HL-60 (cell line): ENCODE measurements at regions not wholly inside any gene's neighbourhood (a gene's known extent, or its start where the extent isn't known, plus 50 kb on each side); places are given as distances from the start of the nearest gene placed in this dataset.

Experiments
- GABPA ChIP-seq: IDR thresholded peaks from 2 replicates; pipeline ENCODE4 v1.6.1; 2012; ENCODE audit warnings: low read depth
- POLR2AphosphoS5 ChIP-seq: IDR thresholded peaks from 2 replicates; pipeline ENCODE4 v1.6.1; 2012; ENCODE audit warnings: low read depth
- SPI1 ChIP-seq: IDR thresholded peaks from 2 replicates; pipeline ENCODE4 v1.6.1; 2012; ENCODE audit warnings: low read depth, mild to moderate bottlenecking, borderline replicate concordance
- TF ChIP-seq, protein P1 (sequence below): IDR thresholded peaks from one replicate; pipeline ENCODE4 v1.5.1; 2011; ENCODE audit warnings: low read length, control low read depth, inconsistent platforms; ENCODE audit not compliant: insufficient read depth

GRCh38 chr14:101330416-101331140 is 230.7 kb upstream of the DIO3 start:
- TF ChIP-seq, protein P1, sequence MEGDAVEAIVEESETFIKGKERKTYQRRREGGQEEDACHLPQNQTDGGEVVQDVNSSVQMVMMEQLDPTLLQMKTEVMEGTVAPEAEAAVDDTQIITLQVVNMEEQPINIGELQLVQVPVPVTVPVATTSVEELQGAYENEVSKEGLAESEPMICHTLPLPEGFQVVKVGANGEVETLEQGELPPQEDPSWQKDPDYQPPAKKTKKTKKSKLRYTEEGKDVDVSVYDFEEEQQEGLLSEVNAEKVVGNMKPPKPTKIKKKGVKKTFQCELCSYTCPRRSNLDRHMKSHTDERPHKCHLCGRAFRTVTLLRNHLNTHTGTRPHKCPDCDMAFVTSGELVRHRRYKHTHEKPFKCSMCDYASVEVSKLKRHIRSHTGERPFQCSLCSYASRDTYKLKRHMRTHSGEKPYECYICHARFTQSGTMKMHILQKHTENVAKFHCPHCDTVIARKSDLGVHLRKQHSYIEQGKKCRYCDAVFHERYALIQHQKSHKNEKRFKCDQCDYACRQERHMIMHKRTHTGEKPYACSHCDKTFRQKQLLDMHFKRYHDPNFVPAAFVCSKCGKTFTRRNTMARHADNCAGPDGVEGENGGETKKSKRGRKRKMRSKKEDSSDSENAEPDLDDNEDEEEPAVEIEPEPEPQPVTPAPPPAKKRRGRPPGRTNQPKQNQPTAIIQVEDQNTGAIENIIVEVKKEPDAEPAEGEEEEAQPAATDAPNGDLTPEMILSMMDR, result no peak
- TF ChIP-seq POLR2AphosphoS5, result no peak
- no peak for TF ChIP-seq SPI1
- no peak for TF ChIP-seq GABPA
